HCT116 (cell line): ENCODE measurements at regions not wholly inside any gene's neighbourhood (a gene's known extent, or its start where the extent isn't known, plus 50 kb on each side); places are given as distances from the start of the nearest gene placed in this dataset.

Experiments
- ATAC-seq: fragments of 200-7000 bp; cut with Tn5 transposase; 2 replicates; pipeline ENCODE4 v1.9.1; 2020; ENCODE audit warnings: mild to moderate bottlenecking, moderate library complexity
- BruUV-seq: library from RNA; stranded (reverse); fragments of 400-500 nt; replicated peaks from 2 replicates; lab custom pipeline; 2021; lab: Mats Ljungman, UMichigan
- CTCF ChIA-PET: fragments of 300-600 bp; sonication (Branson Sonifier 250); formaldehyde crosslinking; loops from one replicate; lab custom pipeline; 2021; ENCODE audit warnings: antibody characterized with exemption; lab: Charles Lee
- POLR2A ChIA-PET: fragments of 300-600, 350-600 bp; sonication (Branson Sonifier 250); formaldehyde crosslinking; loops from one replicate; lab custom pipeline; 2021; ENCODE audit warnings: antibody characterized with exemption; lab: Charles Lee
- RAD21 ChIA-PET, 2 experiments: fragments of 300-600 bp; sonication (Branson Sonifier 250); formaldehyde crosslinking; loops; one replicate each; lab custom pipeline; 2023; ENCODE audit warnings: low total read pairs in 2 of 2; ENCODE audit not compliant: uncharacterized antibody in 2 of 2, unreplicated experiment in 2 of 2, low non-redundant PET in 1 of 2; lab: Charles Lee
- DNase-seq: peaks from one replicate; pipeline ENCODE4 v3.0.0-alpha.2; 2010; ENCODE audit warnings: low read depth, low spot score
- H2AFZ ChIP-seq: fragments of 200-600 bp; shearing (Covaris generic), sonication (generic); 2 replicates; pipeline ENCODE4 v1.6.1; 2017; ENCODE audit warnings: low read depth, mixed run types, mixed read lengths, antibody characterized with exemption, low read length; ENCODE audit not compliant: poor library complexity, severe bottlenecking
- H3K27ac ChIP-seq: 2 replicates; pipeline ENCODE4 v1.5.1; 2012; ENCODE audit warnings: low read depth, low read length
- H3K27me3 ChIP-seq: fragments of 200-600 bp; sonication (generic); 2 replicates; pipeline ENCODE4 v1.6.1; 2016; ENCODE audit warnings: mixed run types, low read length, mixed read lengths; ENCODE audit not compliant: insufficient read depth
- H3K36me3 ChIP-seq, 2 experiments: fragments of 200-500 bp in 1 of 2; fragments of 200-600 bp in 1 of 2; sonication (Bioruptor generic) in 1 of 2; sonication (generic) in 1 of 2; 2 replicates each; pipeline versions ENCODE4 v1.5.1 to v1.6.1; 2014 to 2016; ENCODE audit warnings: low read length in 2 of 2, inconsistent platforms in 1 of 2, mixed read lengths in 1 of 2, mixed run types in 1 of 2; ENCODE audit not compliant: insufficient read depth in 2 of 2, control insufficient read depth in 1 of 2
- H3K4me1 ChIP-seq, 2 experiments: fragments of 200-600 bp in 1 of 2; sonication (generic) in 1 of 2; 2 replicates each; pipeline versions ENCODE4 v1.5.1 to v1.6.1; 2012 to 2017; ENCODE audit warnings: low read length in 2 of 2, inconsistent platforms in 1 of 2, mild to moderate bottlenecking in 1 of 2, mixed read lengths in 1 of 2, mixed run types in 1 of 2, moderate library complexity in 1 of 2; ENCODE audit not compliant: insufficient read depth in 2 of 2, control insufficient read depth in 1 of 2
- H3K4me2 ChIP-seq: fragments of 200-600 bp; sonication (generic); 2 replicates; pipeline ENCODE4 v1.6.1; 2017; ENCODE audit warnings: mixed run types, low read length, mixed read lengths
- H3K4me3 ChIP-seq, 2 experiments: fragments of 200-600 bp in 1 of 2; sonication (generic) in 1 of 2; replicated peaks in 1 of 2; 2 replicates each; pipeline ENCODE4 v1.5.1; 2011 to 2016; ENCODE audit warnings: low read length in 2 of 2, control low read depth in 1 of 2, low read depth in 1 of 2, mild to moderate bottlenecking in 1 of 2, mixed read lengths in 1 of 2, mixed run types in 1 of 2
- H3K79me2 ChIP-seq: fragments of 200-600 bp; sonication (generic); 2 replicates; pipeline ENCODE4 v1.6.1; 2017; ENCODE audit warnings: mild to moderate bottlenecking, mixed run types, low read length, moderate library complexity, mixed read lengths; ENCODE audit not compliant: insufficient read depth
- H3K9ac ChIP-seq: fragments of 200-600 bp; sonication (generic); 2 replicates; pipeline ENCODE4 v1.6.1; 2016; ENCODE audit warnings: low read length, mixed read lengths
- H3K9me2 ChIP-seq: fragments of 200-600 bp; sonication (generic), shearing (Covaris generic); 2 replicates; pipeline ENCODE4 v1.6.1; 2017; ENCODE audit warnings: mixed run types, mild to moderate bottlenecking, moderate library complexity; ENCODE audit not compliant: insufficient read depth
- H3K9me3 ChIP-seq, 2 experiments: fragments of 200-500 bp in 1 of 2; fragments of 200-600 bp in 1 of 2; sonication (Bioruptor generic) in 1 of 2; sonication (generic) in 1 of 2; 2 replicates each; pipeline ENCODE4 v1.6.1; 2014 to 2017; ENCODE audit warnings: low read length in 2 of 2, mixed read lengths in 2 of 2, inconsistent platforms in 1 of 2, low read depth in 1 of 2, mild to moderate bottlenecking in 1 of 2, mixed run types in 1 of 2, moderate library complexity in 1 of 2; ENCODE audit not compliant: control insufficient read depth in 1 of 2, insufficient read depth in 1 of 2
- H4K20me1 ChIP-seq: fragments of 200-600 bp; sonication (generic), shearing (Covaris generic); 2 replicates; pipeline ENCODE4 v1.6.1; 2017; ENCODE audit warnings: mixed run types, mild to moderate bottlenecking, moderate library complexity; ENCODE audit not compliant: insufficient read depth
- CTCF ChIP-seq, 3 experiments: fragments of 200-600 bp in 1 of 3; sonication (generic) in 1 of 3; IDR thresholded peaks in 2 of 3; conservative IDR thresholded peaks in 1 of 3; 2 replicates each; pipeline ENCODE4 v1.5.1; 2012 to 2017; ENCODE audit warnings: low read depth in 2 of 3, low read length in 2 of 3, antibody characterized with exemption in 1 of 3, borderline replicate concordance in 1 of 3, control low read depth in 1 of 3, mild to moderate bottlenecking in 1 of 3, mixed read lengths in 1 of 3, mixed run types in 1 of 3, moderate library complexity in 1 of 3; ENCODE audit not compliant: insufficient read depth in 1 of 3
- REST ChIP-seq: IDR thresholded peaks from 2 replicates; pipeline ENCODE4 v1.6.1; 2012; ENCODE audit warnings: low read depth
- SIN3A ChIP-seq: IDR thresholded peaks from 2 replicates; pipeline ENCODE4 v1.6.1; 2012; ENCODE audit warnings: low read depth
- TCF7L2 ChIP-seq: IDR thresholded peaks from 2 replicates; pipeline ENCODE4 v1.7.0; 2011; ENCODE audit warnings: borderline replicate concordance, inconsistent platforms; ENCODE audit not compliant: insufficient read depth, insufficient read length; ENCODE audit errors: extremely low read depth
- ZBTB33 ChIP-seq: IDR thresholded peaks from 2 replicates; pipeline ENCODE4 v1.6.1; 2011; ENCODE audit warnings: mild to moderate bottlenecking, low read length, moderate library complexity; ENCODE audit not compliant: insufficient replicate concordance; ENCODE audit errors: extremely low read depth
- intact Hi-C: fragments of 100-400 bp; cut with micrococcal nuclease; formaldehyde crosslinking; loops from 2 replicates; pipeline ENCODE4 v1.10.0; 2022

GRCh38 chr14:29321646-29322045 is 555.1 kb downstream of the FOXG1 start (continued):
- TF ChIP-seq REST (no peak), CTCF (IDR thresholded peaks at IDR 0.05 in 2 of 3, conservative IDR thresholded peaks at IDR 0.05 in 1 of 3; ENCODE audit: borderline replicate concordance in 1 of 3, insufficient read depth in 1 of 3, low read depth in 2 of 3, low read length in 2 of 3) (no peak)

GRCh38 chr14:29339494-29340172 is 573.0 kb downstream of the FOXG1 start:
- H3K27me3 ChIP-seq = no peaks in the 10 kb centered on the region
- no peak overlapping the region for H3K27ac ChIP-seq
- CTCF ChIA-PET = no interaction called here
- H4K20me1 ChIP-seq = no peaks in the 10 kb centered on the region
- intact Hi-C loops = no loop called here
- TF ChIP-seq CTCF (IDR thresholded peaks at IDR 0.05 in 2 of 3, conservative IDR thresholded peaks at IDR 0.05 in 1 of 3; ENCODE audit: borderline replicate concordance in 1 of 3, insufficient read depth in 1 of 3, low read depth in 2 of 3, low read length in 2 of 3) (no peak), REST (no peak), ZBTB33 (no peak), SIN3A (no peak), TCF7L2 (no peak)
- POLR2A ChIA-PET = no interaction called here
- H3K36me3 ChIP-seq = no peaks in the 10 kb centered on the region
- no TSS peak for BruUV-seq
- no peak overlapping the region for H2AFZ ChIP-seq
- DNase-seq = no peak
- no peak overlapping the region for H3K4me3 ChIP-seq
- no peaks in the 10 kb centered on the region for H3K9me2 ChIP-seq
- no peak overlapping the region for H3K9ac ChIP-seq
- RAD21 ChIA-PET = no interaction called here
- no peaks in the 10 kb centered on the region for H3K4me1 ChIP-seq
- no peaks in the 10 kb centered on the region for H3K79me2 ChIP-seq
- H3K4me2 ChIP-seq = no peak overlapping the region
- ATAC-seq = no peak
- peaks cover 3 to 11% of the 10 kb centered on the region in 2 experiments; a peak in 2 of 4 replicates for H3K9me3 ChIP-seq
